Smooth muscle cell (in vitro differentiated cells): ENCODE measurements at regions not wholly inside any gene's neighbourhood (a gene's known extent, or its start where the extent isn't known, plus 50 kb on each side); places are given as distances from the start of the nearest gene placed in this dataset.

Source experiments
- DNase-seq: peaks from one replicate; lab custom pipeline; 2025; ENCODE audit not compliant: unreplicated experiment; lab: John Stamatoyannopoulos, UW
- H2AFZ ChIP-seq: fragments of 200-600 bp; sonication (generic); 2 replicates; pipeline ENCODE4 v1.6.0; 2016; ENCODE audit warnings: antibody characterized with exemption, low read depth, mild to moderate bottlenecking
- H3F3A ChIP-seq: fragments of 200-600 bp; sonication (generic); 2 replicates; pipeline ENCODE4 v1.6.0; 2017; ENCODE audit warnings: antibody characterized with exemption, low read depth
- H3K27ac ChIP-seq: fragments of 200-600 bp; sonication (generic); 2 replicates; pipeline ENCODE4 v1.5.1; 2016; ENCODE audit warnings: low read depth, mild to moderate bottlenecking
- H3K27me3 ChIP-seq: fragments of 200-600 bp; sonication (generic); 2 replicates; pipeline ENCODE4 v1.6.1; 2016; ENCODE audit warnings: low read depth, mild to moderate bottlenecking
- H3K36me3 ChIP-seq: fragments of 200-600 bp; sonication (generic); 2 replicates; pipeline ENCODE4 v1.5.1; 2016; ENCODE audit warnings: low read depth
- H3K4me1 ChIP-seq: fragments of 200-600 bp; sonication (generic); 2 replicates; pipeline ENCODE4 v1.5.1; 2016; ENCODE audit warnings: low read depth
- H3K4me2 ChIP-seq: fragments of 200-600 bp; sonication (generic); 2 replicates; pipeline ENCODE4 v1.6.0; 2016; ENCODE audit warnings: mild to moderate bottlenecking
- H3K4me3 ChIP-seq: fragments of 200-600 bp; sonication (generic); 2 replicates; pipeline ENCODE4 v1.5.1; 2016; ENCODE audit warnings: mild to moderate bottlenecking
- H3K79me2 ChIP-seq: fragments of 200-600 bp; sonication (generic); 2 replicates; pipeline ENCODE4 v1.6.0; 2016; ENCODE audit warnings: low read depth, mild to moderate bottlenecking
- H3K9ac ChIP-seq: fragments of 200-600 bp; sonication (generic); 2 replicates; pipeline ENCODE4 v1.6.0; 2016; ENCODE audit warnings: low read depth
- H3K9me3 ChIP-seq: fragments of 200-600 bp; sonication (generic); replicated peaks from 2 replicates; pipeline ENCODE4 v1.5.1; 2016; ENCODE audit warnings: low read depth
- H4K20me1 ChIP-seq: fragments of 200-600 bp; sonication (generic); 2 replicates; pipeline ENCODE4 v1.6.0; 2016; ENCODE audit warnings: low read depth
- CTCF ChIP-seq: fragments of 200-600 bp; sonication (generic); IDR thresholded peaks from 2 replicates; pipeline ENCODE4 v1.5.1; 2017; ENCODE audit warnings: borderline replicate concordance, mild to moderate bottlenecking, antibody characterized with exemption; ENCODE audit not compliant: insufficient read depth, poor library complexity, severe bottlenecking
- WGBS: methylation state at CpG from one replicate; pipeline ENCODE4 v1.1.7; 2016; ENCODE audit warnings: low lambda C conversion rate; 5-methylcytosine and 5-hydroxymethylcytosine counted together

GRCh38 chr21:19992540-19992939 is 1005.7 kb upstream of the NCAM2 start:
- TF ChIP-seq CTCF: no peak
- no peak for DNase-seq

GRCh38 chr21:19993268-19993667 is 1004.9 kb upstream of the NCAM2 start:
- DNase-seq: no peak
- Histone ChIP-seq H3K9ac (no peak overlapping the region), H3K9me3 (no peaks in the 10 kb centered on the region), H3K79me2 (no peaks in the 10 kb centered on the region), H3K27ac (no peak overlapping the region), H3K4me1 (no peaks in the 10 kb centered on the region), H3K27me3 (no peaks in the 10 kb centered on the region), H3F3A (no peaks in the 10 kb centered on the region), H3K4me3 (no peak overlapping the region), H3K4me2 (no peak overlapping the region), H4K20me1 (no peaks in the 10 kb centered on the region), H2AFZ (no peak overlapping the region), H3K36me3 (no peaks in the 10 kb centered on the region)
- 82% methylated on average over 4 of the region's 4 CpGs for WGBS
- no peak for TF ChIP-seq CTCF

More at GRCh38 chr21:19992540-19992939, 1005.7 kb upstream of the NCAM2 start:
- Histone ChIP-seq H3K9ac (no peak overlapping the region), H3K4me3 (no peak overlapping the region), H3F3A (no peaks in the 10 kb centered on the region), H3K4me1 (no peaks in the 10 kb centered on the region), H3K27ac (no peak overlapping the region), H3K9me3 (no peaks in the 10 kb centered on the region), H3K27me3 (no peaks in the 10 kb centered on the region), H3K79me2 (no peaks in the 10 kb centered on the region), H2AFZ (no peak overlapping the region), H4K20me1 (no peaks in the 10 kb centered on the region), H3K36me3 (no peaks in the 10 kb centered on the region), H3K4me2 (no peak overlapping the region)

GRCh38 chr21:19995253-19995652 is 1003.0 kb upstream of the NCAM2 start:
- no peak overlapping the region for H3K9ac ChIP-seq
- no peak overlapping the region for H3K4me3 ChIP-seq
- no peak overlapping the region for H3K27ac ChIP-seq
- H3K4me2 ChIP-seq: no peak overlapping the region
- DNase-seq: no peak
- H3F3A ChIP-seq: no peaks in the 10 kb centered on the region
- TF ChIP-seq CTCF: no peak
- no peaks in the 10 kb centered on the region for H3K27me3 ChIP-seq
- no peak overlapping the region for H2AFZ ChIP-seq
- H3K9me3 ChIP-seq: no peaks in the 10 kb centered on the region
- H3K36me3 ChIP-seq: no peaks in the 10 kb centered on the region
- no peaks in the 10 kb centered on the region for H4K20me1 ChIP-seq
- WGBS: 80% methylated on average over 7 of the region's 7 CpGs
- no peaks in the 10 kb centered on the region for H3K79me2 ChIP-seq
- H3K4me1 ChIP-seq: no peaks in the 10 kb centered on the region

GRCh38 chr21:19998453-19998852 is 999.8 kb upstream of the NCAM2 start:
- Histone ChIP-seq H3K9ac (no peak overlapping the region), H3K36me3 (no peaks in the 10 kb centered on the region), H3K27me3 (no peaks in the 10 kb centered on the region), H3K27ac (no peak overlapping the region), H3K4me3 (no peak overlapping the region), H3K9me3 (no peaks in the 10 kb centered on the region), H3K4me2 (no peak overlapping the region), H4K20me1 (no peaks in the 10 kb centered on the region), H3F3A (no peaks in the 10 kb centered on the region), H3K4me1 (no peaks in the 10 kb centered on the region), H3K79me2 (no peaks in the 10 kb centered on the region), H2AFZ (no peak overlapping the region)
- no peak for TF ChIP-seq CTCF
- WGBS: 89% methylated on average over 5 of the region's 5 CpGs
- DNase-seq: no peak
